Activated naive CD4-positive, alpha-beta T cell treated with anti-CD3 and anti-CD28 coated beads, Interleukin-2, amount 10 ng/mL, durations not matched to agents 7 days and 5 days (primary cell): ENCODE measurements at regions not wholly inside any gene's neighbourhood (a gene's known extent, or its start where the extent isn't known, plus 50 kb on each side); places are given as distances from the start of the nearest gene placed in this dataset.

Source experiments
- CTCF ChIA-PET: fragments of 350-600 bp; sonication (Branson Sonifier 250); formaldehyde crosslinking; loops from one replicate; lab custom pipeline; 2021; ENCODE audit warnings: antibody characterized with exemption; lab: Charles Lee
- DNase-seq: peaks from one replicate; pipeline ENCODE4 v3.0.0-alpha.2; 2020
- H3K27ac Mint-ChIP-seq: one replicate; pipeline ENCODE4 v1.8.0; 2021; ENCODE audit warnings: mild to moderate bottlenecking, moderate library complexity, mixed read lengths
- H3K27me3 Mint-ChIP-seq: one replicate; pipeline ENCODE4 v1.8.0; 2021; ENCODE audit warnings: mild to moderate bottlenecking, mixed read lengths
- H3K36me3 Mint-ChIP-seq: one replicate; pipeline ENCODE4 v1.8.0; 2021; ENCODE audit warnings: mixed read lengths
- H3K4me1 Mint-ChIP-seq: one replicate; pipeline ENCODE4 v1.8.0; 2021; ENCODE audit warnings: mixed read lengths
- H3K4me3 Mint-ChIP-seq: one replicate; pipeline ENCODE4 v1.8.0; 2021; ENCODE audit warnings: mild to moderate bottlenecking, moderate library complexity, mixed read lengths
- H3K9me3 Mint-ChIP-seq: one replicate; pipeline ENCODE4 v1.8.0; 2021; ENCODE audit warnings: mixed read lengths

GRCh38 chr14:82755476-82755875, 1221.8 kb upstream of the SEL1L start:
- Mint-ChIP-seq H3K27ac (no peak overlapping the region), H3K36me3 (no peaks in the 10 kb centered on the region), H3K9me3 (peaks cover 4% of the 10 kb centered on the region), H3K4me1 (no peaks in the 10 kb centered on the region), H3K27me3 (no peaks in the 10 kb centered on the region), H3K4me3 (no peak overlapping the region)
- no peak for DNase-seq
- CTCF ChIA-PET, result no interaction called here

GRCh38 chr14:82755923-82756322, 1222.3 kb upstream of the SEL1L start:
- DNase-seq, result no peak
- Mint-ChIP-seq H3K36me3 (no peaks in the 10 kb centered on the region), H3K27ac (no peak overlapping the region), H3K9me3 (peaks cover 4% of the 10 kb centered on the region), H3K4me3 (no peak overlapping the region), H3K27me3 (no peaks in the 10 kb centered on the region), H3K4me1 (no peaks in the 10 kb centered on the region)
- CTCF ChIA-PET, result no interaction called here

DNA sequence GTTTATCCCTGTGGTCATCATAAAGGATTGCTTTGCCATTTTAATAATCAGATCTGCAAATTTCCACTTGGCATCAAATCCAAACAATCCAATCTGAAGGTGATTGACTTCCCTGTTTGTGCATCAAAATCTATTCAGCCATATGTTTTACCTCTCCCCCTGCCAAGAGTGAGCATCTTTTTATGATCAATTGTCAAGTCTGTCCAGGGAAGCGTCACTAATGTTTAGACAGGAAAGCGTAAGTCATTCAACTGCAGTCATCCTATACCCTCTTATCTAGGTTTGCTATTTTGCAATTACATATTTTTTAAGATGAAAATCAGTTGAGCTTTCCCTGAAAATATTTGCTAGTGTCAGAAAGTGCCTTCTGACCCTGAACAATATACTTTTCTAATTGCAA, 1224.1 kb upstream of the SEL1L start:
- CTCF ChIA-PET, result no interaction called here
- no peak overlapping the region for H3K4me3 Mint-ChIP-seq
- H3K27ac Mint-ChIP-seq, result no peak overlapping the region
- no peaks in the 10 kb centered on the region for H3K36me3 Mint-ChIP-seq
- no peak for DNase-seq
- H3K4me1 Mint-ChIP-seq, result no peaks in the 10 kb centered on the region
- H3K9me3 Mint-ChIP-seq, result peaks cover under 1% of the 10 kb centered on the region
- no peaks in the 10 kb centered on the region for H3K27me3 Mint-ChIP-seq

DNA sequence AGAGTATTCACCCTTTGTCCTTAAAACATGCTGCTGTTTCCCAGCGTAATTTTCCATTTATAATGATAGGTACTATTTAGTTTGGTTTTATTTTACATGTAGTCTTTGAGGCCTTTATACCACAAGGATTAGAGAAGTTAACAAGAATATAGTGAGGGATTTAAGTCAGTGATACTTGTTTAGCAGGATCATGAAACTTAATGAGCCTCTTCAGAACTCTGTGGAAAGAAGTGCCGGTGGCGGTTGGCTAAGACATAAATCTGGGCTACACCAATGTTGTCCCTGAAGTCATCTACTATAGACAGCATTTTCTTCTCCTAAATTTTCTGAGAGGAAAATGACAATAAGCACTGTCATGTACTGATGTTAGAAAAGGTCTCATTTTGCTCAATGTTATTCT, 1226.0 kb upstream of the SEL1L start:
- CTCF ChIA-PET, result no interaction called here
- Mint-ChIP-seq H3K4me3 (no peak overlapping the region), H3K27ac (no peak overlapping the region), H3K4me1 (no peaks in the 10 kb centered on the region), H3K9me3 (no peaks in the 10 kb centered on the region), H3K36me3 (no peaks in the 10 kb centered on the region), H3K27me3 (no peaks in the 10 kb centered on the region)
- no peak for DNase-seq

DNA sequence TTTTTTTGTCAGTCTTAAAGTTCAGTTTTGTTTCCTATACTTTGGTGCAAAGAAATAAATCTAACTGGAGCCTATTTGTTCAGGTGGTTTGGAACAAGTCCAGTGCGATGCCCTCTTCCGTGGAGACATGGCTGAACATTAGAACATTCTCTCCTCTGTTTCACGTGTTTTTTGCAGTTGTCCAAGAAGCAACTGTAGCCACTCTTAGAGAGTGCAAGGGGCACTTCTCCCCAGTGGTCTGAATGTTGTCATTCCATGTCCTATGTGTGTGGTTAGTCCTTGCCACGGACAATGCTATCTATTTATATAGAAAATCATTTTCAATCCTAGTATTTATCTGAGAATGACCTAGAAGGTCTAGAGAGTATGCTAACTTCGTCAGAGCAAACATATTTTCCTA, 1232.5 kb upstream of the SEL1L start:
- Mint-ChIP-seq H3K9me3 (peaks cover 2% of the 10 kb centered on the region), H3K36me3 (no peaks in the 10 kb centered on the region), H3K4me3 (no peak overlapping the region), H3K4me1 (no peaks in the 10 kb centered on the region), H3K27me3 (no peaks in the 10 kb centered on the region), H3K27ac (no peak overlapping the region)
- CTCF ChIA-PET, result no interaction called here
- DNase-seq, result no peak

GRCh38 chr14:82766996-82767395, 1233.3 kb upstream of the SEL1L start:
- H3K27me3 Mint-ChIP-seq, result no peaks in the 10 kb centered on the region
- H3K36me3 Mint-ChIP-seq, result no peaks in the 10 kb centered on the region
- DNase-seq, result no peak
- no peak overlapping the region for H3K4me3 Mint-ChIP-seq
- H3K9me3 Mint-ChIP-seq, result peaks cover 3% of the 10 kb centered on the region
- CTCF ChIA-PET, result no interaction called here
- no peaks in the 10 kb centered on the region for H3K4me1 Mint-ChIP-seq
- H3K27ac Mint-ChIP-seq, result no peak overlapping the region

- no peaks in the 10 kb centered on the region for H3K4me1 Mint-ChIP-seq
- CTCF ChIA-PET, result no interaction called here
- H3K36me3 Mint-ChIP-seq, result no peaks in the 10 kb centered on the region
- H3K9me3 Mint-ChIP-seq, result peaks cover 11% of the 10 kb centered on the region
- H3K4me3 Mint-ChIP-seq, result no peak overlapping the region
- DNase-seq, result no peak
- no peak overlapping the region for H3K27ac Mint-ChIP-seq
- H3K27me3 Mint-ChIP-seq, result no peaks in the 10 kb centered on the region
Observed at GRCh38 chr14:82776958-82777357, 1243.3 kb upstream of the SEL1L start.

GRCh38 chr14:82778008-82778590, 1244.4 kb upstream of the SEL1L start:
- H3K9me3 Mint-ChIP-seq, result peaks cover 8% of the 10 kb centered on the region
- no peak overlapping the region for H3K27ac Mint-ChIP-seq
- H3K27me3 Mint-ChIP-seq, result no peaks in the 10 kb centered on the region
- no peak overlapping the region for H3K4me3 Mint-ChIP-seq
- CTCF ChIA-PET, result no interaction called here
- no peaks in the 10 kb centered on the region for H3K36me3 Mint-ChIP-seq
- DNase-seq, result no peak
- no peaks in the 10 kb centered on the region for H3K4me1 Mint-ChIP-seq

GRCh38 chr14:82778601-82779000, 1244.9 kb upstream of the SEL1L start:
- H3K27ac Mint-ChIP-seq, result no peak overlapping the region

DNA sequence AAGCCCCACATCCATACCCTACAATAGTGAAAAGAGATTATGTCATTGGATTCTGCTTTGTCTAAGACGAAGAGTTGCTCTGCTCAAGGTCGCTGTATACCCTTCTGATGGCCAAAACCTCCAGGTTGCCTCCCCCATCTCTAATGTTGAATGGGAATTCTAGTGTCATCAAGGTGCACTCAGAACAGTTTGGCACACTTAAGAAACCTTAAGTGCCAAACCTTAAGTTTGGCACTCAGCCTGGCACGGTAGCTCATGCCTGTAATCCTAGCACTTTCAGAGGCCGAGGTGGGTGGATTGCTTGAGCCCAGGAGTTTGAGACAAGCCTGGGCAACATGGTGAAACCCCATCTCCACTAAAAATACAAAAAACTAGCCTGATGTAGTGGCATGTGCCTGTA, 1245.6 kb upstream of the SEL1L start:
- Mint-ChIP-seq H3K9me3 (peaks cover 6% of the 10 kb centered on the region), H3K4me3 (no peak overlapping the region), H3K27me3 (no peaks in the 10 kb centered on the region), H3K36me3 (no peaks in the 10 kb centered on the region), H3K4me1 (no peaks in the 10 kb centered on the region), H3K27ac (no peak overlapping the region)
- CTCF ChIA-PET, result no interaction called here
- no peak for DNase-seq

More at GRCh38 chr14:82778601-82779000, 1244.9 kb upstream of the SEL1L start:
- CTCF ChIA-PET, result no interaction called here
- Mint-ChIP-seq H3K4me1 (no peaks in the 10 kb centered on the region), H3K36me3 (no peaks in the 10 kb centered on the region), H3K27me3 (no peaks in the 10 kb centered on the region), H3K9me3 (peaks cover 7% of the 10 kb centered on the region), H3K4me3 (no peak overlapping the region)
- no peak for DNase-seq

DNA sequence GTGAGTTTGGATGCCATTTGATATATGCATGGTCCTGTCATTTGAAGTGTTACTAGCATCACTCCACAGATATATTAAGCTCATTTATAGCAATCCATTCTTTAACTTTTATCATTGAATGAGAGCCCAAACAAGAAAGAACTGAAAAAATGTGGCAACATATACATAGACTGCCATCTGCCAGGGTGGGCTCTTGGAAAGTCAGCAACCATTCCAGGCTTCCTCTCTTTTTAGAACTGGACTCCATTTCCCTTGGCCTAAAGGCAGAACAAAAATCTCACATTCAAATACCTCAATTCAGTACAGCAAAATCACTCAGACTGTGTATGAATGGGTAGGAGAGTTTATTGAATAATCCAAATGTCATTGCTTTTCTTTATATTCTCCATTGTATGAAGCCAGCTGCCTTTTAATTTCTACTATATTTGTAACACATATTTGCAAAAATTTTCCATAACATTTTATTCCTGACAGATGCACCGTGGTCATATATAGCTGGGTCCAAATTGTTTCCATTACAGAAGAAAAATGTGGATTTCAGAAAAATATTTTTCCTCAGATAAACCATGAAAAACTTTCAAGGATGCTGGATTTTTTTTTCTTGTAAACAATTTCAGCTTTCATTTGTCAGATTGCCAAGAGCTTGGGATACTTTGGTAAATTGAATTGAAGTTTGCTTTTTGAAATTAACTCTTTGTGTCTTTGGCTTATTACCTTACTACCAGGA, 1252.3 kb upstream of the SEL1L start:
- Mint-ChIP-seq H3K36me3 (no peaks in the 10 kb centered on the region), H3K4me3 (no peak overlapping the region), H3K9me3 (peaks cover 7% of the 10 kb centered on the region), H3K27me3 (no peaks in the 10 kb centered on the region), H3K27ac (no peak overlapping the region), H3K4me1 (no peaks in the 10 kb centered on the region)
- no peak for DNase-seq
- CTCF ChIA-PET, result no interaction called here

DNA sequence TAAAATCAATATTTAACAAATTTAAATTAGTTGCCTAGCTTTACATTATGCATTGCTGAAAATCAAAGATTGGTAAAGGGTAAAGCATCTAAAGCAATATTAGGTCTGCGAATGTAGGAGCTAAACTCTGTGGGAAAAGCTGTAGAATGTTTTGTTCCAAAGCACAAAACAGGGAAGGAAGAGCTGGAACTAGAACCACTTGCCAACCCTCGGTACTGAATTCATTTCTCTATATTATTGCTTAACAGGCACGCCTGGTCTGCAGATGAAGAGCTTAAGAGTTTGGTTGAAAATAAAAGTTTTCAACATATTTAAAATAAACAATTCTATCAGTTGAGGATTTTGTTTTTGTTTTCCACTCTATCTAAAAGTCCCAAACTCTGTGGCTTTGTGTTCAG, 1252.8 kb upstream of the SEL1L start:
- H3K4me1 Mint-ChIP-seq, result no peaks in the 10 kb centered on the region
- H3K9me3 Mint-ChIP-seq, result peaks cover 3% of the 10 kb centered on the region
- no peak for DNase-seq
- no peak overlapping the region for H3K4me3 Mint-ChIP-seq
- CTCF ChIA-PET, result no interaction called here
- H3K27ac Mint-ChIP-seq, result no peak overlapping the region
- no peaks in the 10 kb centered on the region for H3K36me3 Mint-ChIP-seq
- no peaks in the 10 kb centered on the region for H3K27me3 Mint-ChIP-seq

DNA sequence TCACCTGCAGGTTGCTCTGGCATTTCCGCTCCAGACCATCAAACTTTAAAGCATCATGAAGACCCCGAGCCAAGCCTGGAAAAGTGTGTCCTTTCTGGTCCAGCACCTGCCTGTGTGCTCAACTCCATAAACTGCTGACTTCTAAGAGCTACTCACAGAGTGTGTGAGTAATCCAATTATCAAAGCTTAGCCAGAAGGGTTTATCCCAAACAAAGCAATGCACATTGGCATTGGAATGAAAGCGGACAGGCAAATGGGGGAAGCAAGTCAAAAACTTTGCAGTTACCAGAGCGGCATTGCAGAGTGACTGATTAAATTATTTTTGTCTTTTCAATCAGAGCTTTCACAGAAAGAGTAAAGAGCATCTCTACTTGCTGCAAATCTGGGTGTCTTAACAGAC, 1262.4 kb upstream of the SEL1L start:
- Mint-ChIP-seq H3K27ac (no peak overlapping the region), H3K4me1 (no peaks in the 10 kb centered on the region), H3K9me3 (peaks cover 5% of the 10 kb centered on the region), H3K4me3 (no peak overlapping the region), H3K36me3 (no peaks in the 10 kb centered on the region), H3K27me3 (no peaks in the 10 kb centered on the region)
- DNase-seq, result no peak
- CTCF ChIA-PET, result no interaction called here

DNA sequence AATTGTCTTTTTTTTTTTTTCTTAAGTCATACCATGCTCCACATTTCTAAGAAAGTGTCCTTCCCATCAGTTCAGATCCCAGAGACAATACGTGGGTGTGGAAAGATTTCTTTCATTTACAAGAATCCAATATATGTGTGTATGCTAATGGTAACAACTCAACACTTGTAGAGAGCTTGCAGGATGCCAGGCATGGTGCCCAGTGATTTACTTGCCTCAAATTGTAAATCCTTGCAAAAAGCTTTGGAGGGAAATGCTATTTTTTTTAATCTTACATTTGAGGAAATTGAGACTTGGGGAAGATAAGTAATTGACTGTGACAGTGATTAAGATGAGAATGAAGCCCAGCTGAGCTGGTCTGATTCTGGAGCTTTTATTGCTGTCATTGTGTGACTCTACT, 1264.6 kb upstream of the SEL1L start:
- no peaks in the 10 kb centered on the region for H3K4me1 Mint-ChIP-seq
- H3K9me3 Mint-ChIP-seq, result peaks cover 12% of the 10 kb centered on the region
- no peaks in the 10 kb centered on the region for H3K36me3 Mint-ChIP-seq
- no peak overlapping the region for H3K27ac Mint-ChIP-seq
- no peak overlapping the region for H3K4me3 Mint-ChIP-seq
- no peaks in the 10 kb centered on the region for H3K27me3 Mint-ChIP-seq
- CTCF ChIA-PET, result no interaction called here
- DNase-seq, result no peak
